Cardiac muscle cell (in vitro differentiated cells and primary cell): ENCODE measurements at regions not wholly inside any gene's neighbourhood (a gene's known extent, or its start where the extent isn't known, plus 50 kb on each side); places are given as distances from the start of the nearest gene placed in this dataset.
"Not testable (repeated sequence)": the region's sequence is repeated elsewhere in the genome, so short reads cannot be mapped to it uniquely, and the experiment has no call there.

Experiments
- DNase-seq, 2 donors: peaks; one replicate each; pipeline versions ENCODE4 v3.0.0 to v3.0.0-alpha.2; 2010 to 2017; ENCODE audit warnings: low read depth in 1 of 2, low spot score in 1 of 2
- H3K27ac ChIP-seq: fragments of 200-600 bp; sonication (generic); 2 replicates; pipeline ENCODE4 v1.5.1; 2016
- H3K27me3 ChIP-seq: fragments of 200-600 bp; sonication (generic); 2 replicates; pipeline ENCODE4 v1.6.0; 2016; ENCODE audit warnings: control low read depth
- H3K36me3 ChIP-seq: fragments of 200-600 bp; sonication (generic); 2 replicates; pipeline ENCODE4 v1.5.1; 2016; ENCODE audit warnings: control low read depth
- H3K4me1 ChIP-seq: fragments of 200-600 bp; sonication (generic); 2 replicates; pipeline ENCODE4 v1.8.1; 2017; ENCODE audit warnings: low read depth, mild to moderate bottlenecking, mixed run types
- H3K4me3 ChIP-seq: fragments of 200-600 bp; sonication (generic); 2 replicates; pipeline ENCODE4 v1.5.1; 2016; ENCODE audit warnings: mild to moderate bottlenecking
- H3K9me3 ChIP-seq: fragments of 200-600 bp; sonication (generic); 2 replicates; pipeline ENCODE4 v1.5.1; 2017; ENCODE audit warnings: low read depth, mild to moderate bottlenecking, control low read depth
- CTCF ChIP-seq: IDR thresholded peaks from 2 replicates; pipeline ENCODE4 v1.5.1; 2012; ENCODE audit warnings: low read depth, mild to moderate bottlenecking, low read length

- Histone ChIP-seq H3K36me3 (no peaks in the 10 kb centered on the region), H3K4me3 (no peak overlapping the region), H3K9me3 (no peaks in the 10 kb centered on the region), H3K4me1 (no peaks in the 10 kb centered on the region), H3K27ac (no peak overlapping the region), H3K27me3 (no peaks in the 10 kb centered on the region)
- no peak for DNase-seq
- no peak for TF ChIP-seq CTCF
Measured at GRCh38 chr2:240191001-240191400, 50.5 kb upstream of the OTOS start.

- no peak for DNase-seq
- H3K27ac ChIP-seq: no peak overlapping the region
- no peaks in the 10 kb centered on the region for H3K9me3 ChIP-seq
- H3K4me1 ChIP-seq: no peaks in the 10 kb centered on the region
- no peaks in the 10 kb centered on the region for H3K27me3 ChIP-seq
- no peaks in the 10 kb centered on the region for H3K36me3 ChIP-seq
- no peak overlapping the region for H3K4me3 ChIP-seq
- no peak for TF ChIP-seq CTCF
Measured at GRCh38 chr2:240192661-240193060, 52.2 kb upstream of the OTOS start.

GRCh38 chr2:240194341-240194762 lies 53.9 kb upstream of the OTOS start:
- H3K27ac ChIP-seq, H3K9me3 ChIP-seq, H3K36me3 ChIP-seq, H3K4me1 ChIP-seq, H3K4me3 ChIP-seq, H3K27me3 ChIP-seq: not testable (repeated sequence)
- peak in 1 of 2 donors; percentile 54 for DNase-seq
- TF ChIP-seq CTCF: peak; percentile 34

GRCh38 chr2:240195316-240195861 lies 54.9 kb upstream of the OTOS start:
- Histone ChIP-seq H3K27ac (no peak overlapping the region), H3K4me3 (no peak overlapping the region), H3K4me1 (no peaks in the 10 kb centered on the region), H3K27me3 (no peaks in the 10 kb centered on the region), H3K9me3 (no peaks in the 10 kb centered on the region), H3K36me3 (no peaks in the 10 kb centered on the region)
- no peak for DNase-seq
- TF ChIP-seq CTCF: no peak

GRCh38 chr2:240196716-240197461 lies 56.4 kb upstream of the OTOS start:
- TF ChIP-seq CTCF: no peak
- H3K27me3 ChIP-seq: no peaks in the 10 kb centered on the region
- no peaks in the 10 kb centered on the region for H3K36me3 ChIP-seq
- H3K4me1 ChIP-seq: no peaks in the 10 kb centered on the region
- H3K27ac ChIP-seq: no peak overlapping the region
- no peak for DNase-seq
- H3K9me3 ChIP-seq: no peaks in the 10 kb centered on the region
- H3K4me3 ChIP-seq: no peak overlapping the region
